ENCODE measurements at regions not wholly inside any gene's neighbourhood (a gene's known extent, or its start where the extent isn't known, plus 50 kb on each side); places are given as distances from the start of the nearest gene placed in this dataset.

DNA sequence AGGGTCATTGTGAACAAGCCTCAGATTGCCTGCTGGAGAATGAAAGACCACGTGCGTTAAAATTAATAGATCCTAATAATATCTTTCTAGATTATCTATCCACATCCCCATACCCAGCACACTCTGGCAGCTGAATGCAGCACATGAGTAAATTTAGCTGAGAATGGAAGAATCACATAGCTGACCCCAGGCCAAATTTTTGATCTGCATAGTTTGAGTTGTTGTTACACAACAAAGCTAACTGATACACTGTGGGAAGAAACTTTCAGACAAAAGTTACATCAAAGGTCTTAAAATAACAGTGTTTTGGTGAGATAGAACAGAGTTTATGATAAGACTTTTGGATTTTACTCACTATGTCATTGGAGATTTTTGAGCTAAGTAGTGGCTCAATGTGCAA, 72.4 kb upstream of the ANXA10 start:
- TF ChIP-seq, protein P1, sequence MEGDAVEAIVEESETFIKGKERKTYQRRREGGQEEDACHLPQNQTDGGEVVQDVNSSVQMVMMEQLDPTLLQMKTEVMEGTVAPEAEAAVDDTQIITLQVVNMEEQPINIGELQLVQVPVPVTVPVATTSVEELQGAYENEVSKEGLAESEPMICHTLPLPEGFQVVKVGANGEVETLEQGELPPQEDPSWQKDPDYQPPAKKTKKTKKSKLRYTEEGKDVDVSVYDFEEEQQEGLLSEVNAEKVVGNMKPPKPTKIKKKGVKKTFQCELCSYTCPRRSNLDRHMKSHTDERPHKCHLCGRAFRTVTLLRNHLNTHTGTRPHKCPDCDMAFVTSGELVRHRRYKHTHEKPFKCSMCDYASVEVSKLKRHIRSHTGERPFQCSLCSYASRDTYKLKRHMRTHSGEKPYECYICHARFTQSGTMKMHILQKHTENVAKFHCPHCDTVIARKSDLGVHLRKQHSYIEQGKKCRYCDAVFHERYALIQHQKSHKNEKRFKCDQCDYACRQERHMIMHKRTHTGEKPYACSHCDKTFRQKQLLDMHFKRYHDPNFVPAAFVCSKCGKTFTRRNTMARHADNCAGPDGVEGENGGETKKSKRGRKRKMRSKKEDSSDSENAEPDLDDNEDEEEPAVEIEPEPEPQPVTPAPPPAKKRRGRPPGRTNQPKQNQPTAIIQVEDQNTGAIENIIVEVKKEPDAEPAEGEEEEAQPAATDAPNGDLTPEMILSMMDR (IDR thresholded peaks at IDR 0.05): no peak
- TF ChIP-seq, protein P2, sequence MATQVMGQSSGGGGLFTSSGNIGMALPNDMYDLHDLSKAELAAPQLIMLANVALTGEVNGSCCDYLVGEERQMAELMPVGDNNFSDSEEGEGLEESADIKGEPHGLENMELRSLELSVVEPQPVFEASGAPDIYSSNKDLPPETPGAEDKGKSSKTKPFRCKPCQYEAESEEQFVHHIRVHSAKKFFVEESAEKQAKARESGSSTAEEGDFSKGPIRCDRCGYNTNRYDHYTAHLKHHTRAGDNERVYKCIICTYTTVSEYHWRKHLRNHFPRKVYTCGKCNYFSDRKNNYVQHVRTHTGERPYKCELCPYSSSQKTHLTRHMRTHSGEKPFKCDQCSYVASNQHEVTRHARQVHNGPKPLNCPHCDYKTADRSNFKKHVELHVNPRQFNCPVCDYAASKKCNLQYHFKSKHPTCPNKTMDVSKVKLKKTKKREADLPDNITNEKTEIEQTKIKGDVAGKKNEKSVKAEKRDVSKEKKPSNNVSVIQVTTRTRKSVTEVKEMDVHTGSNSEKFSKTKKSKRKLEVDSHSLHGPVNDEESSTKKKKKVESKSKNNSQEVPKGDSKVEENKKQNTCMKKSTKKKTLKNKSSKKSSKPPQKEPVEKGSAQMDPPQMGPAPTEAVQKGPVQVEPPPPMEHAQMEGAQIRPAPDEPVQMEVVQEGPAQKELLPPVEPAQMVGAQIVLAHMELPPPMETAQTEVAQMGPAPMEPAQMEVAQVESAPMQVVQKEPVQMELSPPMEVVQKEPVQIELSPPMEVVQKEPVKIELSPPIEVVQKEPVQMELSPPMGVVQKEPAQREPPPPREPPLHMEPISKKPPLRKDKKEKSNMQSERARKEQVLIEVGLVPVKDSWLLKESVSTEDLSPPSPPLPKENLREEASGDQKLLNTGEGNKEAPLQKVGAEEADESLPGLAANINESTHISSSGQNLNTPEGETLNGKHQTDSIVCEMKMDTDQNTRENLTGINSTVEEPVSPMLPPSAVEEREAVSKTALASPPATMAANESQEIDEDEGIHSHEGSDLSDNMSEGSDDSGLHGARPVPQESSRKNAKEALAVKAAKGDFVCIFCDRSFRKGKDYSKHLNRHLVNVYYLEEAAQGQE (IDR thresholded peaks at IDR 0.05; ENCODE audit: insufficient read depth in 1 of 2, low read depth in 2 of 2, low read length in 1 of 2): no peak
- TF ChIP-seq POLR2AphosphoS5 (IDR thresholded peaks at IDR 0.05; ENCODE audit: low read depth, low read length) (no peak), TCF7L2 (IDR thresholded peaks at IDR 0.05; ENCODE audit: low read depth, low read length) (no peak)

All from Panc1 (cell line).